HL-60 (cell line): ENCODE measurements at regions not wholly inside any gene's neighbourhood (a gene's known extent, or its start where the extent isn't known, plus 50 kb on each side); places are given as distances from the start of the nearest gene placed in this dataset.

Experiments used
- CTCF ChIP-seq: IDR thresholded peaks from one replicate; pipeline ENCODE4 v1.5.1; 2011; ENCODE audit warnings: low read length, control low read depth, inconsistent platforms; ENCODE audit not compliant: insufficient read depth
- POLR2AphosphoS5 ChIP-seq: IDR thresholded peaks from 2 replicates; pipeline ENCODE4 v1.6.1; 2012; ENCODE audit warnings: low read depth

- TF ChIP-seq CTCF (no peak), POLR2AphosphoS5 (no peak)
Observed at GRCh38 chr11:69375316-69376154, 81.6 kb downstream of the MYEOV start.
